Vagina (tissue), 2 donors: ENCODE measurements at regions not wholly inside any gene's neighbourhood (a gene's known extent, or its start where the extent isn't known, plus 50 kb on each side); places are given as distances from the start of the nearest gene placed in this dataset.

Source experiments
- DNase-seq, 2 donors: peaks; one replicate each; pipeline ENCODE4 v3.0.0-alpha.2; 2017; ENCODE audit errors: extremely low spot score in 2 of 2
- H3K27ac ChIP-seq: fragments of 200-600 bp; sonication (generic); one replicate; pipeline ENCODE4 v1.5.1; 2019
- H3K27me3 ChIP-seq: fragments of 200-600 bp; sonication (generic); one replicate; pipeline ENCODE4 v1.5.1; 2019
- H3K36me3 ChIP-seq, 2 donors: fragments of 200-600 bp; sonication (generic); one replicate each; pipeline ENCODE4 v1.5.1; 2017 to 2019
- H3K4me1 ChIP-seq: fragments of 200-600 bp; sonication (generic); one replicate; pipeline ENCODE4 v1.5.1; 2019
- H3K4me3 ChIP-seq, 2 donors: fragments of 200-600 bp; sonication (generic); 1 replicate in 1 of 2; 2 replicates in 1 of 2; pipeline ENCODE4 v1.5.1; 2016 to 2019
- H3K9me3 ChIP-seq: fragments of 200-600 bp; sonication (generic); one replicate; pipeline ENCODE4 v1.5.1; 2019
- POLR2A ChIP-seq, 2 donors: fragments of 450-650 bp; IDR thresholded peaks; one replicate each; pipeline ENCODE4 v1.6.1; 2017; ENCODE audit warnings: antibody characterized with exemption in 2 of 2, mild to moderate bottlenecking in 2 of 2, moderate library complexity in 2 of 2
- POLR2AphosphoS5 ChIP-seq, 2 donors: sonication (generic); formaldehyde crosslinking; IDR thresholded peaks; one replicate each; pipeline ENCODE4 v1.9.0; 2017; ENCODE audit warnings: antibody characterized with exemption in 2 of 2, mild to moderate bottlenecking in 2 of 2, low read depth in 1 of 2; ENCODE audit not compliant: insufficient read depth in 1 of 2
- intact Hi-C: fragments of 100-400 bp; cut with DNase I; formaldehyde crosslinking; loops from one replicate; pipeline ENCODE4 v1.15.1; 2023
- TF ChIP-seq, protein P1 (sequence below), 3 experiments: fragments of 450-650 bp in 2 of 3; fragments of 200-600 bp in 1 of 3; sonication (generic) in 1 of 3; IDR thresholded peaks; one replicate each; pipeline ENCODE4 v1.5.1; 2017 to 2019; ENCODE audit warnings: antibody characterized with exemption in 3 of 3, mild to moderate bottlenecking in 2 of 3, moderate library complexity in 2 of 3

- no peak overlapping the region for H3K4me3 ChIP-seq
- TF ChIP-seq POLR2A (IDR thresholded peaks at IDR 0.05) = no peak
- TF ChIP-seq, protein P1, sequence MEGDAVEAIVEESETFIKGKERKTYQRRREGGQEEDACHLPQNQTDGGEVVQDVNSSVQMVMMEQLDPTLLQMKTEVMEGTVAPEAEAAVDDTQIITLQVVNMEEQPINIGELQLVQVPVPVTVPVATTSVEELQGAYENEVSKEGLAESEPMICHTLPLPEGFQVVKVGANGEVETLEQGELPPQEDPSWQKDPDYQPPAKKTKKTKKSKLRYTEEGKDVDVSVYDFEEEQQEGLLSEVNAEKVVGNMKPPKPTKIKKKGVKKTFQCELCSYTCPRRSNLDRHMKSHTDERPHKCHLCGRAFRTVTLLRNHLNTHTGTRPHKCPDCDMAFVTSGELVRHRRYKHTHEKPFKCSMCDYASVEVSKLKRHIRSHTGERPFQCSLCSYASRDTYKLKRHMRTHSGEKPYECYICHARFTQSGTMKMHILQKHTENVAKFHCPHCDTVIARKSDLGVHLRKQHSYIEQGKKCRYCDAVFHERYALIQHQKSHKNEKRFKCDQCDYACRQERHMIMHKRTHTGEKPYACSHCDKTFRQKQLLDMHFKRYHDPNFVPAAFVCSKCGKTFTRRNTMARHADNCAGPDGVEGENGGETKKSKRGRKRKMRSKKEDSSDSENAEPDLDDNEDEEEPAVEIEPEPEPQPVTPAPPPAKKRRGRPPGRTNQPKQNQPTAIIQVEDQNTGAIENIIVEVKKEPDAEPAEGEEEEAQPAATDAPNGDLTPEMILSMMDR (IDR thresholded peaks at IDR 0.05) = no peak
- TF ChIP-seq POLR2AphosphoS5 (IDR thresholded peaks at IDR 0.05; ENCODE audit: insufficient read depth in 1 of 2, low read depth in 1 of 2) = no peak
- intact Hi-C loops = no loop called here
- no peak for DNase-seq
- no peaks in the 10 kb centered on the region for H3K27me3 ChIP-seq
- no peaks in the 10 kb centered on the region for H3K36me3 ChIP-seq
- H3K4me1 ChIP-seq = no peaks in the 10 kb centered on the region
- H3K27ac ChIP-seq = no peak overlapping the region
- no peaks in the 10 kb centered on the region for H3K9me3 ChIP-seq
Observed at GRCh38 chr15:61753018-61753710, 307.1 kb downstream of the VPS13C start.

GRCh38 chr15:61752001-61752400 is 308.2 kb downstream of the VPS13C start:
- H3K27me3 ChIP-seq = no peaks in the 10 kb centered on the region
- no peak for DNase-seq
- TF ChIP-seq, protein P1 (IDR thresholded peaks at IDR 0.05) = no peak
- TF ChIP-seq POLR2A (IDR thresholded peaks at IDR 0.05) = no peak
- no peak for TF ChIP-seq POLR2AphosphoS5 (IDR thresholded peaks at IDR 0.05; ENCODE audit: insufficient read depth in 1 of 2, low read depth in 1 of 2)
- H3K27ac ChIP-seq = no peak overlapping the region
- H3K36me3 ChIP-seq = no peaks in the 10 kb centered on the region
- H3K4me1 ChIP-seq = no peaks in the 10 kb centered on the region
- intact Hi-C loops = no loop called here
- H3K9me3 ChIP-seq = no peaks in the 10 kb centered on the region
- H3K4me3 ChIP-seq = no peak overlapping the region

DNA sequence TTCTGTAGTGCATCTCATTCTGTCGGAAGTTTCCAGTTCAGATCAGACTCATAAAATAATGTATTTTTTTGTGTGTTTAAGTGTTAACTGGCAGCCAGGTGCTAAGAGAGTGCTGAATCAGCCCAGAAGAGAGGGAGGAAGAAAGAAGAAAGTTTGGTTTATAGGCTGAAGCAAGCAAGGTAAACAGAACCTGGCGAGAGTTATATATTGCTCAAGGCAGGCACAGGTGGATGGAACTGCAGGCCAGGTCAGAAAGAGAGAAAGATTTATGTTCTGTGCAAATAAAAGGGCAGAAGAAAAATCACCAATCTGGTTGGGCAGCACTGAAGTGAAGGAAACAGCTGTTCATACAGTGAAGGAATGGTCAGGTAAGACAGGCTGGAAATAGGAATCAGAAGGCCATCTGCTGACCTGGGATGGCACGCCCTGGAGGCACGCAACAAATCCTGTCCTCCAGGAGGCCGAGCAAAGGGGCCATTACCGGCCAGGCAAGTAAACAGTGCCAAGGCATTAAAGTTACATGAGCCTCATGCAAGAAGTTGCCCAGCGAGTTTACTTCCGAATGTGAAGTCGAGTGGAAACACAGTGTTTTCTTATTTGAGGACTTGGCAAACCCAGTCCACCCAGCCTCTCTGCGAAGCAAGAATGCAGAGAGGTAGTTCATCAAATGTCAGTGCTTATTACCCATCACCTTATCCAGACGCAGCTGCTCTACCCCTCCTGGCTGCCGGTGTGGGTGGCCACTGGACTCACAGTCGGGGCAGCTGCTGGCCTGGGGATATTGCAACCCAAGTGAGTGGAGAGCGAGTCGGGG is 309.8 kb downstream of the VPS13C start:
- H3K36me3 ChIP-seq = no peaks in the 10 kb centered on the region
- no peak overlapping the region for H3K27ac ChIP-seq
- TF ChIP-seq POLR2A (IDR thresholded peaks at IDR 0.05) = no peak
- TF ChIP-seq, protein P1 (IDR thresholded peaks at IDR 0.05) = no peak
- no peak for TF ChIP-seq POLR2AphosphoS5 (IDR thresholded peaks at IDR 0.05; ENCODE audit: insufficient read depth in 1 of 2, low read depth in 1 of 2)
- DNase-seq = no peak
- intact Hi-C loops = no loop called here
- H3K4me3 ChIP-seq = no peak overlapping the region
- H3K4me1 ChIP-seq = no peaks in the 10 kb centered on the region
- H3K27me3 ChIP-seq = no peaks in the 10 kb centered on the region
- no peaks in the 10 kb centered on the region for H3K9me3 ChIP-seq

DNA sequence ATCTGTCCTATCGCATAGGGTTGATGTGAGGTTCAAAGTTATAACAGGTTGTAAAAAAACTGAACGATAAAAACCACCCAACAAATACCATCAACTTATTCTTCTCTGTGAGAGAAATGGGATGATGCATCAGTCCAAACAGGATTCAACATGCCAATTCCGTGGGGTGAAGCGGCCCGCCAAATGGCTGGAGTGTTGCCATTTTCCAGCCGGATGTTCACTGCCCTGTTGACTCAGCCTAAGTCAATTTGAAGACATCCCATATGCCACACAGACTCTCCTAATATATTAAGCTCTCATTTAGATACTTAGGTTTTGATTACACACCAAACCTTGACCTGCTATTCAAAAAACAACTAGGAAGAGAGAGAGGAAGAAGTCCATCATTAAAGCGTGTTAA is 311.1 kb downstream of the VPS13C start:
- TF ChIP-seq POLR2AphosphoS5 (IDR thresholded peaks at IDR 0.05; ENCODE audit: insufficient read depth in 1 of 2, low read depth in 1 of 2) (no peak), POLR2A (IDR thresholded peaks at IDR 0.05) (no peak)
- TF ChIP-seq, protein P1 (IDR thresholded peaks at IDR 0.05) = no peak
- intact Hi-C loops = no loop called here
- Histone ChIP-seq H3K27me3 (no peaks in the 10 kb centered on the region), H3K4me3 (no peak overlapping the region), H3K9me3 (no peaks in the 10 kb centered on the region), H3K4me1 (no peaks in the 10 kb centered on the region), H3K36me3 (no peaks in the 10 kb centered on the region), H3K27ac (no peak overlapping the region)
- no peak for DNase-seq

GRCh38 chr15:61748529-61748928 is 311.7 kb downstream of the VPS13C start:
- intact Hi-C loops = no loop called here
- no peak overlapping the region for H3K27ac ChIP-seq
- TF ChIP-seq POLR2A (IDR thresholded peaks at IDR 0.05) (no peak), POLR2AphosphoS5 (IDR thresholded peaks at IDR 0.05; ENCODE audit: insufficient read depth in 1 of 2, low read depth in 1 of 2) (no peak)
- TF ChIP-seq, protein P1 (IDR thresholded peaks at IDR 0.05) = no peak
- no peaks in the 10 kb centered on the region for H3K36me3 ChIP-seq
- no peaks in the 10 kb centered on the region for H3K4me1 ChIP-seq
- DNase-seq = no peak
- no peaks in the 10 kb centered on the region for H3K27me3 ChIP-seq
- no peaks in the 10 kb centered on the region for H3K9me3 ChIP-seq
- H3K4me3 ChIP-seq = no peak overlapping the region
